HG03520 (cell line): ENCODE measurements at regions not wholly inside any gene's neighbourhood (a gene's known extent, or its start where the extent isn't known, plus 50 kb on each side); places are given as distances from the start of the nearest gene placed in this dataset.
"Not testable (repeated sequence)": the region's sequence is repeated elsewhere in the genome, so short reads cannot be mapped to it uniquely, and the experiment has no call there.

Source experiments
- ATAC-seq: cut with Tn5 transposase; IDR thresholded peaks from one replicate; pipeline ENCODE4 v1.9.1; 2021; ENCODE audit warnings: mild to moderate bottlenecking, moderate library complexity; ENCODE audit not compliant: unreplicated experiment

DNA sequence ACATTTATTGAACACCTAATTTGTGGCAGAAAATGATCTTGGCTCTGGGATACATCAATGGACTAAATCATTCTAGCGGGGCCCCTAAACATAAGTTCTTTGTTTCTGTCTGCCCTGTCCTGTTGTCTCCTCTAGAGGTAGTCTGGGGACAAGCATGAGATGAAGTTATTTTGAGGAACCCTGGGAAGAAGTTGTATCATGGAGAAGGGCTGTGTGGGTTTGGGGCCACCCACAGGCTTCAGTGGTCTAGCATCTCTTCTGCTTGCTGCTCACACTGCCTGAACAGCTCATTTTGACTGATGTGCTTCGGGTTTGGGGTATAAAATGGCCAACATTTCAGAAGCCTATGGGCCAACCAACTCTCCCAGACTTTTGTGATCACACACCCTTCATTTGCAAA, 50.3 kb upstream of the OSBPL11 start:
- ATAC-seq = no peak

- no peak for ATAC-seq
Measured at GRCh38 chr3:125646581-125646980, 51.3 kb upstream of the OSBPL11 start.

GRCh38 chr3:125647318-125648014, 52.2 kb upstream of the OSBPL11 start:
- ATAC-seq = no peak

- no peak for ATAC-seq
Measured at GRCh38 chr3:125651244-125651643, 55.9 kb upstream of the OSBPL11 start.

GRCh38 chr3:125652349-125652748, 57.1 kb upstream of the OSBPL11 start:
- no peak for ATAC-seq

DNA sequence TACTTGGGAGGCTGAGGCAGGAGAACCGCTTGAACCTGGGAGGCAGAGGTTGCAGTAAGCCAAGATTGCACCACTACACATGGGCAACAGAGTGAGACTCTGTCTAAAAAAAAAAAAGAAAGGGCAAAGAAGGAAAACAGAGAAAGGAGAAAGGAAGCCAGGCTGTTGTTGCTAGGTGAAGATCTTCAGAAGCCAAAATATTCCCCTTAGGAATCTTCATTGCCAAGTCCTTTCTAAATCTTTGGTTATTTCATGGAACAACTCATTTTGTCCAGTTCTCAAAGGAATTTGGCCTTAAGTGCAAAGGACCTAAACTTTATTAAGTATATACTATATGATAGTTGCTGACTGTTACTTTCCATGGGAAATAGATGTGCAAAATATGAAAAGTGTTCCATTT, 59.2 kb upstream of the OSBPL11 start:
- ATAC-seq = no peak

GRCh38 chr3:125662675-125663074, 67.4 kb upstream of the OSBPL11 start:
- ATAC-seq = no peak

- ATAC-seq = no peak
Measured at GRCh38 chr3:125670352-125670751, 75.1 kb upstream of the OSBPL11 start.

- ATAC-seq = no peak
Measured at GRCh38 chr3:125670945-125671344, 75.6 kb upstream of the OSBPL11 start.

- no peak for ATAC-seq
Measured at GRCh38 chr3:125671461-125672243, 76.4 kb upstream of the OSBPL11 start.

DNA sequence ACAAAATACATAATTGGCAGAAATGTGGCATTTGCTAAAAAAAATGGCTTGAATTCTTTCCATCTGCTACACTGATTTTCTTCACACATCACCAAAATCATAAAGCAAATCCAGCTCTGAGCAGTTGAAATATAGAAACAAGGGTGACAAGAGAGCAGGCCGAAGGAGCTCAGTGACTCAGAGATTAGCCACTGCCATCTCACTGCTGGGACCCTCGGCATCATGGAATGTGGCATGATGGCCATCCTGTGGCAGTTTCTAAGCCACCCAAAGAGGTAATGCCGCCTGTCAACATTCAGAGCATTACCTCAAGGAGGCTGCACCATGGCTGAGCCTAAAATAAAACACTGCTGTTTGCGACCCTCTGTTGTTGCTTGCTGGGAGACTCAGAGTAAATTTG, 80.5 kb upstream of the OSBPL11 start:
- ATAC-seq = no peak

DNA sequence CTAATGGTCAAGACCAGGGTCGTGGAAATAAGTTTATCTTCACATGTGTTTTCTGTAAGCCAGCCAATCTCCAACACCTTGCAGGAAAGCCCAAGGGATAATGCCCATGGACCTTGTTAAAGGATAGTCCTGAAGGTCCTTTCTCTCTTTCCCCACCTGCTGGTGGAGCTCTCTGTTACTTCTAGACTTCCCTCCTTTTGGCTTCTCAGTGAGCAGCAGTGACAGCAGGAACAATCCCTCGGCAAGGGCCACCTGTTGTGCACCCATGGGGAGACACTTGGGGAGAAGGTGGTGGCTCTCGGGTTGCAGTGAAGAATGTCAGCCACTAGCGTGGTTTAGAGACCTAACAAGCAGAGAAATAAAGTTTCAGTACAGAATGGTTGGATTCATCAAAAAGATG, 84.0 kb upstream of the OSBPL11 start:
- no peak for ATAC-seq

DNA sequence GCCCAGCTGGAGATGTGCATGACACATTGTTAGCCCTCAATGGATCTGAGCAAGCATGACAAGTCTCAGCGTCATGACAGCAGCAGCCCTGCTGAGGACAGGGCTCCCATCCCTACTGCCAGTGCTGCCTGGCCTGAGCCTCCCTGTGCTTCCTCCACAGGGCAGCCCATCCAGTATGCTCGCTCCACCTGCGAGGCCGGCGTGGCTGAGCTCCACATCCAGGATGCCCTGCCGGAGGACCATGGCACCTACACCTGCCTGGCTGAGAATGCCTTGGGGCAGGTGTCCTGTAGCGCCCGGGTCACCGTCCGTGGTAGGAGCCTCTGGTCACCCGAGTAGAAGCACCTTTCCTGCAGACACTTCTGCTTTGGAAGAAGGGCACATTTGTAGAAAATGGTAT, 85.8 kb upstream of the OSBPL11 start:
- ATAC-seq = no peak

- ATAC-seq = not testable (repeated sequence)
Measured at GRCh38 chr3:125681906-125682305, 86.6 kb upstream of the OSBPL11 start.

GRCh38 chr3:125682610-125683009, 87.3 kb upstream of the OSBPL11 start:
- ATAC-seq = not testable (repeated sequence)

GRCh38 chr3:125683067-125683829, 88.0 kb upstream of the OSBPL11 start:
- no peak for ATAC-seq

DNA sequence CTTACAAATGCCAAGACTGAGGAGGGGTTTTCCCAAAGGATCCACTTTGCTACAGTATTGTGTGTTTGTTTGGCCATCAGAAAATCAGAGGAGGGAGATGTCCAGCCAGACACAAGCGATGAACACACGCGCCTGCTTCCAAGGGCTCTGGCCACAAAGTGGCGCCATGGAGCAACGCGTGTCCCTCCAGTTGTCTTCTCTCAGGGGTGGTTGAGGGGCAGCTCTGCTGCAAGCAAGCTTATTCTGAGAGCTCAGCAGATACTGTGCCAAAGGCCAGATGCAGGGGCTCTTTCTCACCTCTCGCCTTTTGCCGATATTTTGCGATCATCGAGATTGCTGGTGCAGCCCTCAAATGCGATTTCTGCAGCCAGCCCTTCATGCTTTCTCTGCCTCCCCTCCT, 88.9 kb upstream of the OSBPL11 start:
- no peak for ATAC-seq

DNA sequence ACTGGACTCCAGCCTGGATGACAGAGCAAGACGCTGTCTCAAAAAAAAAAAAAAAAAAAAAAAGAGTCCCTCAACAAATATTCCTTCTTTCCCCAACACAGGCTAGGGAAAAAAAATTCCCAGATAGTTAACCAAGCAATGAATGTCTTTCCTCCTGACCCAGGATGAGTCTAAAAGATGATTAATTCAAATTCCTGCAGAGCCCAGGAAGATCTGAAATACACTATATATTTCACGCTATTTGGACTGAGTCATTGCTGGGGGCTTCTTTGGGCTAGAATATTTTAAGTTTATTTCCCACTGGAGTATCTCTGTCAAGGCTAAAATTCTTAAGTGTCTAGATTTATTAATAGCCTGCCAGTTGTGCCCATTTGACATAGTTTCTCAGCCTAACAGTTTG, 90.4 kb upstream of the OSBPL11 start:
- not testable (repeated sequence) for ATAC-seq

GRCh38 chr3:125692361-125692760, 97.1 kb upstream of the OSBPL11 start:
- ATAC-seq = no peak

DNA sequence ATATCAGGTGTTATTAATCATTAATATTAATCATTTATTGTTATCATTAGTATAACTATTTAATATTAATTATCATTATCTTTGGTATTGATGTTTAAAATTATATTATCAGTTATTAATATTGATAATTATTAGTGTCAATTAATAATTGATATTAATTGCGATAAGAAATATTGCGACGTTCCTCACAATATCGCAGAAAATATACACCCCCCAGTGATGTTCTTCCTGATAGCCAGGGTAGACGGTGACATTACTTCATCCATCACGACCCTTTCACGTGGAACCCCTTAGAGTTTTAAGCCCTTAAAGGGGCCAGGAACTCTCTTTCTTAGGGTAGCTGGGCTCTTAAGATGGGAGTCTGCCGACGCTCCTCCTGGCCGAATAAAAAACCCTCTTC, 98.6 kb upstream of the OSBPL11 start:
- ATAC-seq = no peak

DNA sequence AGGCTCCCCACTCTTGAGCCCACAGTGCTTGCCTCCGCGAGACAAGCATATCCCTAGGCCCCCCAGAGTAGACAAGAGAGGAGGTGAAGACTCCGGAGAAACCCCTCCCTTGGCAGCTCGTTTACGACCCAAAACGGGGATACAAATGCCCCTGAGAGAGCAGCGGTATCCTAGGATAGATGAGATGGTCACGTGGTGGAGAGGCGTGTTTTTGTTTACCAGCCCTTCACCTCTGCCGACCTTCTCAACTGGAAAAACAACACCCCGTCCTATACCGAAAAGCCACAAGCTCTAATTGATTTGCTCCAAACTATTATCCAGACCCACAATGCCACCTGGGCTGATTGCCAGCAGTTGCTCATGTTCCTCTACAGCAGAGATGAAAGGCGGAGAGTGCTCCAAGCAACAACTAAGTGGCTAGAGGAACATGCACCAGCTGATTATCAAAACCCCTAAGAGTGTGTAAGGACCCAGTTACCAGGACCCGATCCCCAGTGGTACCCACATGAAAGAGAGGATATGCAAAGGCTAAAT, 99.5 kb upstream of the OSBPL11 start:
- ATAC-seq = no peak
